ENCODE measurements at regions not wholly inside any gene's neighbourhood (a gene's known extent, or its start where the extent isn't known, plus 50 kb on each side); places are given as distances from the start of the nearest gene placed in this dataset.

DNA sequence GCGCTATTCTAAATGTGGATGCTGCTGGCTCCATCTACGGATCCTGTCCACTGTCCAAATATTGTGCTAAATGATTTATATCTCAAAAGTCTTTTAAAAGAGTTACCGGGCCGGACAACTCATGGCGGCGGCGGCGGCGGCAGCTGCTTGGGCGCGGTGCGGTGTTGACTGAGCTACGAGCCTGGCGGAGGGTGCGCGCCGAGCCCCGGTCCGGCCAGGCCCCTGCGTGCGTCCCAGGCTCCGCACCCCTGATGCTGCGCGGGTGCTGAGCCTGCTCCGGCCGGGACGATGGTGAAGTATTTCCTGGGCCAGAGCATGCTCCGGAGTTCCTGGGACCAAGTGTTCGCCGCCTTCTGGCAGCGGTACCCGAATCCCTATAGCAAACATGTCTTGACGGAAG lies 303.4 kb downstream of the CENPW start:
- ATAC-seq (ENCODE audit: low read depth) = no peak
- Histone ChIP-seq H2AK9ac (replicated peaks; ENCODE audit: low read depth, low read length, poor library complexity) (no peak overlapping the region), H3K4me1 (ENCODE audit: control insufficient read depth, insufficient read depth, low read length) (no peaks in the 10 kb centered on the region), H2AFZ (replicated peaks; ENCODE audit: low read length, poor library complexity) (no peak overlapping the region), H3K36me3 (ENCODE audit: control insufficient read depth, insufficient read depth, low read length) (no peaks in the 10 kb centered on the region), H2BK20ac (ENCODE audit: low read depth, low read length) (no peak overlapping the region), H4K91ac (ENCODE audit: insufficient read depth, low read depth, low read length) (no peak overlapping the region), H3K27me3 (ENCODE audit: control insufficient read depth, insufficient read depth, low read length) (no peaks in the 10 kb centered on the region), H4K20me1 (ENCODE audit: insufficient read depth, low read length) (no peaks in the 10 kb centered on the region), H2BK15ac (ENCODE audit: low read depth, low read length) (no peak overlapping the region), H2BK120ac (ENCODE audit: low read depth, low read length) (no peak overlapping the region), H3K79me1 (ENCODE audit: low read depth in 1 of 2, low read length in 2 of 2) (no peaks in the 10 kb centered on the region), H3K18ac (ENCODE audit: low read depth, low read length) (no peak overlapping the region), H3K14ac (replicated peaks; ENCODE audit: low read depth, low read length) (no peak overlapping the region), H3K4me2 (ENCODE audit: low read depth, low read length) (no peak overlapping the region), H2BK5ac (ENCODE audit: low read depth, low read length, poor library complexity, severe bottlenecking) (no peak overlapping the region), H3K4ac (ENCODE audit: low read depth, low read length) (no peak overlapping the region), H4K8ac (ENCODE audit: low read depth in 2 of 2, low read length in 2 of 2) (no peak overlapping the region), H3K9me1 (ENCODE audit: insufficient read depth, low read length) (no peaks in the 10 kb centered on the region), H3K56ac (ENCODE audit: extremely low read depth, insufficient read depth, low read length) (no peak overlapping the region), H3K9ac (ENCODE audit: low read depth, low read length) (no peak overlapping the region), H3K27ac (ENCODE audit: insufficient read depth, low read length) (no peak overlapping the region), H4K5ac (ENCODE audit: low read depth, low read length) (no peak overlapping the region), H2AK5ac (ENCODE audit: low read depth, low read length) (no peak overlapping the region), H3K4me3 (ENCODE audit: insufficient read depth, low read depth, low read length) (no peak overlapping the region), H3K9me3 (ENCODE audit: control insufficient read depth, insufficient read depth, low read length) (no peaks in the 10 kb centered on the region), H3K23ac (ENCODE audit: low read depth, low read length) (no peak overlapping the region)
- DNase-seq = no peak
- intact Hi-C loops (cut with micrococcal nuclease) = no loop called here
- TF ChIP-seq SMC3 (IDR thresholded peaks at IDR 0.05; ENCODE audit: low read depth, low read length) (no peak), RAD21 (IDR thresholded peaks at IDR 0.05; ENCODE audit: low read length) (no peak), FOS (IDR thresholded peaks at IDR 0.05; ENCODE audit: low read depth, low read length) (no peak), POLR2A (IDR thresholded peaks at IDR 0.05; ENCODE audit: low read depth, low read length) (no peak), MAZ (IDR thresholded peaks at IDR 0.05; ENCODE audit: borderline replicate concordance, low read depth, low read length) (no peak), CEBPB (IDR thresholded peaks at IDR 0.05; ENCODE audit: low read depth, low read length) (no peak), ELK1 (IDR thresholded peaks at IDR 0.05; ENCODE audit: borderline replicate concordance, low read depth, low read length) (no peak), BHLHE40 (IDR thresholded peaks at IDR 0.05; ENCODE audit: low read depth, low read length) (no peak), MXI1 (IDR thresholded peaks at IDR 0.05; ENCODE audit: borderline replicate concordance, low read depth, low read length) (no peak), NFE2L2 (IDR thresholded peaks at IDR 0.05; ENCODE audit: low read depth, low read length) (no peak), CHD1 (IDR thresholded peaks at IDR 0.05; ENCODE audit: low read depth, low read length) (no peak)
- TF ChIP-seq, protein P1, sequence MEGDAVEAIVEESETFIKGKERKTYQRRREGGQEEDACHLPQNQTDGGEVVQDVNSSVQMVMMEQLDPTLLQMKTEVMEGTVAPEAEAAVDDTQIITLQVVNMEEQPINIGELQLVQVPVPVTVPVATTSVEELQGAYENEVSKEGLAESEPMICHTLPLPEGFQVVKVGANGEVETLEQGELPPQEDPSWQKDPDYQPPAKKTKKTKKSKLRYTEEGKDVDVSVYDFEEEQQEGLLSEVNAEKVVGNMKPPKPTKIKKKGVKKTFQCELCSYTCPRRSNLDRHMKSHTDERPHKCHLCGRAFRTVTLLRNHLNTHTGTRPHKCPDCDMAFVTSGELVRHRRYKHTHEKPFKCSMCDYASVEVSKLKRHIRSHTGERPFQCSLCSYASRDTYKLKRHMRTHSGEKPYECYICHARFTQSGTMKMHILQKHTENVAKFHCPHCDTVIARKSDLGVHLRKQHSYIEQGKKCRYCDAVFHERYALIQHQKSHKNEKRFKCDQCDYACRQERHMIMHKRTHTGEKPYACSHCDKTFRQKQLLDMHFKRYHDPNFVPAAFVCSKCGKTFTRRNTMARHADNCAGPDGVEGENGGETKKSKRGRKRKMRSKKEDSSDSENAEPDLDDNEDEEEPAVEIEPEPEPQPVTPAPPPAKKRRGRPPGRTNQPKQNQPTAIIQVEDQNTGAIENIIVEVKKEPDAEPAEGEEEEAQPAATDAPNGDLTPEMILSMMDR (conservative IDR thresholded peaks at IDR 0.05; ENCODE audit: low read depth, low read length) = no peak
- POLR2A ChIA-PET (ENCODE audit: unreplicated experiment) = no interaction called here
- dilution Hi-C loops (cut with HindIII; ENCODE audit: low sequenced_read_pairs, unreplicated experiment) = no loop called here
- CTCF ChIA-PET = no interaction called here
- in situ Hi-C loops (cut with MboI; ENCODE audit: low sequenced_read_pairs) = no loop called here
- 96% methylated on average over 21 of the region's 33 CpGs; no CpG with 5 or more reads in 1 of the 2 experiments for WGBS, 2 experiments (ENCODE audit: extremely low coverage in 2 of 2, insufficient read length in 1 of 2)
- BruUV-seq (replicated peaks) = no TSS peak
